NCI-H460 (cell line): ENCODE measurements at regions not wholly inside any gene's neighbourhood (a gene's known extent, or its start where the extent isn't known, plus 50 kb on each side); places are given as distances from the start of the nearest gene placed in this dataset.

Source experiments
- DNase-seq: peaks from one replicate; pipeline ENCODE4 v3.0.0-alpha.2; 2016; ENCODE audit warnings: low read depth; ENCODE audit errors: extremely low read depth

DNA sequence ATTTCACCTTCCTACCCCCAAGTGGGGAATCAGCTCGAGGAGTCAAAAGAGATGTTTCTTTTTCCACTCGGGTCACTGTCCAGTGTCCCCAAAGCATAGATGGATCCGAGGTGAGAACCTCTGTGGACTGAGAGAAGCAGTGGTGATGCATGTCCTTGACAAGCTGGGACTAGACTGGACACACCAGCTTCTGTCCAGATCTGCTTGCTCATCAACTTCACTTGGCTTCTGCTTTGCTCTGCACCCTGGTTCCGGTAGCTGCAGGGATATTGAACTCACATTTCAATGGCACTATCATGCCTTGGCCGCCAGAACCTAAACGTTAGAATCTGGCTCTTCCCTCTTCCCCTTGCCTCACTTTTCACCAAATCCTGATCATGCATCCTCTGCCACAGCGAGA, 50.3 kb upstream of the CXCL12 start:
- DNase-seq, result no peak

DNA sequence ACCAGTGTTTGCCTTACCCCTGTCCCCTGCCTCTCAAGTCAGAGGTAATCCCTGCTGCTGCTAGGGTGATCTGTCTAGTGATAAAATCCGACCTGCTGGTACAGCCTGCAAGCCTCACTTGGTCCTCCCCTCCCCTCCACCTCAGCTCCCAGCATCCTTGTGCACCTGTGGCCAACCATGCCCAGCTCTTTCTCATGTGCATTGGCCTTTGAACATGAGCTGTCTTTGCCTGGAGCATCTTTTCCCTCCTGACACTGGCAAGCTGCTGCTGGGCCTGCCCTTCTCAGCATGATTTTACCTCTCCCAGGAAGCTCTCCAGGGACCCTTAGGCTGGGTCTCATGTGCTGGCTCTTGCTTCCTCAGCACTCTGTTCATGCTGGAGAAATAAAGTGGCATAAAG, 51.3 kb upstream of the CXCL12 start:
- no peak for DNase-seq

DNA sequence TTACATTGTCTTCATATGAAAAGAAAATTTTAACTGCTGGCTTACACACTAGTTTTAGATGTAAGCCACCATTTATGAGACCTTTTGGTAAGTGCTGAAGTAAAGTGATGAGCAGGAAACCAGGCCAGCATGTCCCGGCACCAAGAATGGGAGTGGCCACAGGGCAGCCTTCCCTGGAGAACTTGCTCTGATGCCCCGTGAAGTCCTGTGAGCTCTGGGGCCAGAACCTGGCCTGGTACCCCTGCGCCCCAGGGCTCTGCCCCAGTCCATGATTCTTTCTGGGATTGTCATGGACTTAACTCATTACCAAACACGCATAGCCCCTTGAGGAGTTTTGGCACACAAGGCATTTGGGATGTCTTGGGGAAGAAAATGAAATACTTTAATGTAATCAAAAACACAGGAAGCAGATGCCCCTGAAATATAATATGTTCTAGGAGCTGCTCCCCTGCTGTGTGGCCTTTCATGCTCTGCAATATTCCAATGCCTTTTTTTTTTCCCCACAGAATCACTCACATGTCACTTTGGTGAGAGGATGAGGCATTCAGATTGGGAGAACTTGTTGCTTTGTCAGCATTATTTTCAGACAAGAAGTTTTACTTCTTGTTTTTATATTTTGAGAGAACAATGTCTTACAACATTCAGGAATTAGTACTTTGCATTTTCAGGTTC, 53.1 kb upstream of the CXCL12 start:
- no peak for DNase-seq

DNA sequence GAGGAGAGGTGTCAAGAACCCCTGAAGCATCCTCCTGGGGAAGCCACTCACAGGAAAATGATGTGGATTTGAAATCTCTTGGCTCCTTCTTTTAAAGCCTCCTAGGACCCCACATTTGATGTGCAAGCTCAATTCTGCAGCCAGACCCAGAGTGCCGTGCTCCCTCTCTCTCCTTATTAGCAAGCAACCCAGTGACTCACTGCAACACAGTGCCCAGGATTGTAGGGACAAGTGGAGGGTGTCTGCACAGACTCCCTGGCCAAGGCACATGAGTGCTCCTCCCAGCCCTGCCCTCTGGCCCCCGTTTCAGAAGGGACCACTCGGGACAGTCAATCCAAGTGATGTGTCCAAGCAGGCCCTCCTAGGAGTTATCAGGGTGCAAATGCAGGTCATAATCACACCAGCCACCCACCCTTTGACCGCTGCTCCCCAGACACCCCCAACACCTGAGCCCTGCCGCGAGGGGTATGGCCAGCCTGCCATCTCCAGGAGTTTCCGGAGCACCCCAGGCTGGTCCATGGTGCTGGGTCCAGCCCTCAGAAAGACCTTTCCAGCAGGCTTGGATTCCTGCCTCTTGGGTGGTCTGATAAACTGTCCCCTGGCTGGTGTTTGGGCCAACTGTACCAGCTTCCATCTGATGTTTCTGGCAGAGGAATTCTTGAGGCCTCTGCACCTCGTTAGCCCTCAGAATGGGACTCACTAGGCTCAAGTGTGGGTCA, 54.5 kb upstream of the CXCL12 start:
- DNase-seq, result no peak

DNA sequence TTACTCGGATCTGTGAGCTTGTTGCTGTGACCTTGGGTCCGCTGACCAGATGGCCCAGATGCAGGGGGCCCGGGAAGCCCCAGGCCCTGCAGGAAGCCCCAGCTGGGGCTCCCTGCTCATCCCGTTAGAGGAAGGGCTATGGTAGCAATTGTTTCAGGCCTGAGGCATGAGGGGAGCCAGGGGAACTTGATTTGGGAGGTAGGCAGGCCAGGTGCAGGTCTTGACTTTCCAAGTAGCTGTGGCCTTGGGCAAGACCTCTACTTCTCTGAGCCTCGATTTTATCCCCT, 55.0 kb upstream of the CXCL12 start:
- no peak for DNase-seq

DNA sequence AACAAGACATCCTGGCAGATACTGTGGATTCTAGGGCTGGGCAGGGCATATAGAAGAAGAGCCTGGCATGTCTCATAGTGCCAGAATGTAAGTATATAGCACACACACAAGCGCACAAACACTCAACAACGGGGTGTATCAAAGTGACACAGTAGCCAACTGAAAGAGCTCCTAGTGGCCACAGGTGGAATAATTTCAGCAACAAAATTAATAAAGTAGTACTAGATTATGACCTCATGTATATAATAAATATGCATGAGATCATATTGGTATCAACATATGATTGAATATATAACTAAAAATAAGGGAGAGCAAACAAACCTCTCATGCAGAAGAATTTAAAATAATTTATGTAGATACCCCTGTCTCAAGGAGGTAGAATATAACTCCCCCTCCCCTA, 72.4 kb upstream of the CXCL12 start:
- DNase-seq, result no peak

DNA sequence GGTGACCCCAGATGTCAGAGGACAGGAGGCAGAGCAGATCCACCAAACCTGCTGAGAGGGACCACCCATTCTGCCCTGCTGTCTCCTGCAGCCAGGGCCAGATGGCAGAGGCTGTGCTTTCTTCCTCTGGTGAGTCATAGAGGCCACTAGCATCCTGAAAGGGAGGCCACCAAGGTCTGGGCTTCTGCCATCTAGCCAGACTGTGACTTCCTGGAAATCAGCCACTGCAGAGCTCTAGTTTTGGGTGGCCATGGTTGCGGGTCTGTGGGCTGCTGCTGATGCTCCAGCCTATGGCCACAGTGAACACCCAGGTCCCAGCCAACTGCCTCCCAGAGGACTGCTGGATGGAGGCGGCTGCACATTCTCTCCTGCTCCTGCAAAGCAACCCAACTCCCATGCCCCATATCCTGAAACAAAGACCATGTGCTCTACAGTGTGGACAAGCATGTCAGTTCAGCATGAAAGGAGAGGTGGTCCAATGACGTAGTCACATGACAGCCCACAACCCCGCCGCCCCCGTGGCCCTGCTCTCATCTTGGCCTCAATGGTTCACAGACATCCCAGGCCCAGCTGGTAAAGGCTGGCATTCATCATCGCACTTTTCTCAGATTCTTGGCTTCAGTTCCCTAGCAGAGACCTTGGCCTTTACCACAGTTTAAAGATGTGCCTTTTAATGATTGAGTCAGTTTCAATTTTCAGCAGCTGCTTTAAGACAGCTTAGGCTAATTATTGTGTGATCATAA, 73.9 kb upstream of the CXCL12 start:
- DNase-seq, result no peak

DNA sequence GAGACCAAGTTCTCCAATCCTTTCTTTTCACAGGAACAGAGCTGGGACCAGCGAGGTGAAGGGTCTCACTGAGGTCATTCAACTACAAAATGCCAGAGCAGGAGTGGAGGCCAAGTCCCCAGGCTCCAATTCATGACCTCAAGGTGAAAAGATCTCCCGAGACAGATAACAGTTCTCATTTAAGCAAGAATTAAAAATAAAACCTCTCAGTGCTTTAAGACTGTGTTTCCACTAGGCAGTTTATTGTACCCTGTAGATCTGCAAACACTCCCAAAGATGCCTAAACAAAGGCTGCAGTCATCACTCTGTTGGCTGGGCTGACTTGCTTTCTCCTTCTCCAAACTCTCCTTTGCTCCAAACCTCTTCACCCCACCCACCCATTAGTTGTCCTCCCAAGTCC, 74.8 kb upstream of the CXCL12 start:
- DNase-seq, result no peak

DNA sequence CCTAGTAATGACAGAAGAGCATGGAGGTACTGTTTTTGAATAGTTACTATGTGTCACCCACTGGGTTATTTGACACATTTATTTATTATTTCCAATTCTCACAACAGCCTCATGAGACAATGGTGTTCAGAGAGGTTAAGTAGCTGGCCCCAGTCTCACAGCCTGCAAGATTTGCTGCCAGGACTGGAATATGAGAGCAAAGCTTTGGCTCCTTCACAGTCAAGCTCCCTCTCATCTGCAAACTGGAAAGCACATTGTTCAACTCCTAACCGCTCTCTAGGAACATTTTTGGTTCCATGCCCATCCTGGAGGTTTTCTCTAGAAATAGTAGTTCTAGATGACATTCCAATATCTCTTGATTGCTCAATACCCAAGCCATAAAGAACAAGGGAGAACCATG, 75.5 kb upstream of the CXCL12 start:
- DNase-seq, result no peak

DNA sequence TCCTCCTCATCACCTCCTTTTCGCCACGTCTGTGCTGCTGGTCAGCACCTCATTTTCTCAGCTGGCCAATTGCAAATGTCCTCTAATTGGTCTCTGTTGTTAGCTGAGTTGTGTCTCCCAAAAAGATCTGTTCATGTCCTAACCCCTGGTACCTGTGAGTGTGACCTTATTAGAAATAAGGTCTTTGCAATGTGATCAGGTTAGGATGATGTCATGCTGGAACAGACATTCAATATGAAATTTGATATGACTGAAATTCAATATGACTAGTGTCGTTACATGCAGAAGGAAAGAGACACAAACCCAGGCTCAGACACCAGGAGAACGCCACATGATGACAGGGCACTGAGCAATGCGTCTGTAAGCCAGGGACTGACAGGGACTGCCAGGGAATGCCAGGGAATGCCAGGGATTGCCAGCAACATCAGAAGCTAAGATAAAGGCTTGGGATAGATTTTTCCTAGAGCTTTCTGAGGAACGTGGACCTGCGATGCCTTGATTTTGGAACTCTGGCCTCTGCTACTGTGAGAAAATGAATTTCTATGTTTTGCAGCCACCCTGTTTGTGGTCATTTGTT, 77.5 kb upstream of the CXCL12 start:
- no peak for DNase-seq

DNA sequence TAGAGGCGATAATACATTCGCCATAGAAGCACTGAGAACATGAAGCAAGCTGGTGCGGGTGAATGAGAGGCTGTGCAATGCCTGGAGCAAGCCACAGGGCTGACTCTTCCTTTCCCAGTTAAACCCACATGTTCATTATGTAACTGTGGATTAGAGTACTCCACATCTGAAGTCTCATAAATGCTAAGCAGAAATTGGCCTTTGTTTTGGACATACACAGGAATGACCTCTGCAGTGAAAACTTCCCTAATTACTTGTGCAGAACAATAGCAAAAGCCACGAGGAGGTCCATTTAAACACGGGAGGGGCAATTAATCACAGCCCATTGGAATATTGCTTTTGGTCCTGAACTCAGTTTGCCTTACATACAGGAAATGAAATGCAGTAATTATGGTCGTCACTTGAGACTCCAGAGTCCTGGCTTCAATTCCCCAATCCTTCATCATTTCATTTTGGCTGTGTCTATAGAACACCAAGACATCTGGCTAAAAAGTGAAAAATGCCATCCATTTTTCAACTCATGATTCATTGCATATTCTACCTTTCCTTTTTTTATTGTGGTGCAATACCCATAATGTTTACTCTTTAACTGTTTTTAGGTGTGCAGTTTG, 78.7 kb upstream of the CXCL12 start:
- no peak for DNase-seq

DNA sequence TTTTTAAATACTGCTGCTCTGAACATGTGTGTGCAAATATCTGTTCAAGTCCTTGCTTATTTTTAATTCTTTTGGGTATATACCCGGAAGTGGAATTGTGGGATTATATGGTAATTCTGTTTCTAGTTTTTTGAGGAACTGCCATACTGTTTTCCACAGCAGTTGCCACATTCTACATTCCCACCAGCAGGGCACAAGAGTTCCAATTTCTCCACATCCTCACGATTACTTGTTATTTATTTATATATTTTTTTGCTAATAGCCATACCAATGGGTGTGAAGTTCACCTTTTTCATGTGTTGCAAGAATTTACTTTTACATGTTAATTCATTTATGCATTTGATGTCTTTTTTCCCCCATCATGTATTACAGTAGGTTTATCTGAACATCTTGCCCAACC, 79.6 kb upstream of the CXCL12 start:
- DNase-seq, result no peak

DNA sequence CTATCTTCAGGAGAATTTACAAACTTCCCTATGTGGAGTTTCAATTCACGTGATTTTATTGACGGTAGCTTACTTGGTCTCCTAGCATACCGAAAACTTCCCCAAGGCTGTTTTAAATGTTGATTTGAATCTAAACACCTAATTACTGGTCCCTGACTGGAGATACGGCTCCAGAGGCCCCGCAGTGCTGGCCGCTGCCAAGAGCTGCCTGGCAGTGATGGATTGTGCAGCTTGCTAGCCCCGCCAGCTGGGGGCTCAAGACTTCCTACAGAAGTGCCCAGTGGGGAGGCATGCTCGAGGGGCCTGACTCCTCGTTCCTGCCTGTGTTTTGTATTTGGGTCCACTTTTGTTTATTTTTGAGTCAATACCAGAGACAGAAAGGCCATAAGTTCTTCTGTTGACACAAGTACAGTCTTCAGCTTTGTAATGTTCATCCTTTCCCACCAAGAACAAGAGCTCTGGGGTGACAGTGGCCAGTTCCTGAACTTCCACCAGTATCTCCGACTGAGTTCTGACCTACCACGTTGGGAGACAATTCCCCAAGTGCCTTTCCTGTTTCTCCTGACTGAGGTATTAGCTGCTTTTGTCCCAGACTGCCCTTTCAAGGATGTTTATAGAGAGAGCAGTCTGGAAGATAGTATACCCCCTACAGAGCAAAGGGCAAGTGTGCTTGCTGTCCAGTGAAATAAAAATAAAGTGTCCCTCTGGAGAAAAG, 80.7 kb upstream of the CXCL12 start:
- no peak for DNase-seq

DNA sequence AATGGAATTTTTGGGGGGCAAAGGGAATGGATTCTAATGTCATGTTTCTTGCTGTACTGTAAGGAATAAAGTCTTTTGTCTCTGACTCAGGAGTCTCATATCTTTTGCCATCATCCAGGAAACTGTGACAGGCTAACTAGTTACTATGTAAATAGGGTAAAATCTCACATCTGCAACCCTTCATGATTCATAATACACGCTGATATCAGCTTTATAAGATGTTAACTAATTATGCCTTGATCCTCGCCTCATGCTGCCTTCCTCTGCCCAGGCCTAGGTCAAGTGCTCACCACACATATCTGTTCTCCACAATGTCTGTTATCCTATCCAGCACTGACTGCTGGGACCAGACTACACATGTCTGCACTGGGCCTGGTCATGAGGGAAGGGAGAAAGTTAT, 81.3 kb upstream of the CXCL12 start:
- no peak for DNase-seq

DNA sequence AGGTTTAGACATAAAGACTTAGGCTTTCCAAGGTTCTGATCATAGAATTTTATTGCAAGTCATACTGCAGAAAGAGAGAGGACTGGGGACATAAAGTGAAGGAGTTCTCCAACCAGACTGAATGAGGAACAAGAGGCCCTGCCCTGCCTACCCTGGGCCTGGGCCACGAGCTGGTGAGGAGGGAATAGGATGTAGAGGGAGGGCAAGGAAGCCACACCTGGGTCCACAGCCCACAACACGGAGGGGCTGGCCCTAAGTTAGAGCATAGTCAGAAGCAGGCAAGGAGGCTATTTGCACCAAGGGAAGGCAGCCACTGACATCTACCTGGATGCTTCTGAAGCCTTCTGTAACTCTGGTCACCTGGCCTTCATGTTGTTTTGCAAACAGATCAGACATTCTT, 82.2 kb upstream of the CXCL12 start:
- no peak for DNase-seq

DNA sequence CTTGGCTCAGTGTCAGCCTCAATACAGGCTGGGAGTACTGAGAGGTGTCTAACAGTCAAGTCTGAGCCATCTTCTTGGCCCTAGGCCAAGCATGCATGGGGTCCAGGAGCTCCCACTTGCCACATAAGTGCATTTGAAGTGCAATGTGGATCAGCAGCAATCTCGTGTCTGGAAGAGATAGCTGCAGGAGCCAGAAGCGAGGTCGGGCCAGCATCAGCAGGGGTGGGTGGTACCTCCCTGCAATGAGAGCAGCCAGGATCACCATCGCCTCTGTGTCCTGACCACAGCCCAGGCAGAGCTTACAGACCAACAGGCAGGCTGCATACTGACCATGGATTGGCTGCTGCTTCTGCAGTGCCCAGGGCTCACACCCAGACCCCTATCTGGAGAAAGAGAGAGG, 83.0 kb upstream of the CXCL12 start:
- no peak for DNase-seq

DNA sequence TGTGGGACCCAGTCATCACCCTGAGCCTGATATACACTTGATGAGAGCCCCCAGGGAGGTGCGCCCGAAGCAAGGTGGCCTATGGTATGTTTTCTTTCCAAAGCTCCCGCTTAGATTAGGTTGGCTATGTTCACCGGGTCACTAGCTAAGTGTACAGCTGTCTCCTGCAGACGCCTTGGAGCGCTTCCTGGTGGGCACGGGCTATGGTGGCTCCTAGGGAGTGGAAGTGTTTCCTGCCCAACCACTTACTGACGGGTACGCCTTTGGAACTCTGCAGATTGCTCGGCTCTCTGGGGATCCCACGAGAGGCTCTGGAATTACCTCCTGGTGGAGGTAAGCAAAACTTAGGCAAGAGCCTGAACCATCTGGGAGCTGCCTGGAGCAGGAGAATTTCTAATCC, 83.6 kb upstream of the CXCL12 start:
- no peak for DNase-seq

DNA sequence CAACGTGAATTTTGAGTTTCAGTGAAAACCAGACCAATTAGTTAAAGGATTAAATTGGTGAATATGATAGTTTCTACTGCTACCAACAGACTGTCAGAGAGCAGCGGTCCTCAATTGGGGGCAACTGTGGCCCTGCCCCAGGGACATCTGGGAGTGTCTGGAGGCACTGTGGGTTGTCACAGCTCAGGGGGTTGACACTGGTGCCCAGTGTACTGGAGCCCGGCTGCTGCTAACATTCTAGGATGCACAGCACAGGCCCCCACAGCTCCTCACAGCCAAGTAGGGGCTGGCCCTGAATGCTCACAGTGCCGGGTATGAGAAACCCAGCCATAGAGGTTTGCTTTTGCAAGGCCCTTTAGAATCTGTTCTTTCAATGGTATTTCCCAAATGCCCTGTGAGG, 84.1 kb upstream of the CXCL12 start:
- DNase-seq, result no peak

DNA sequence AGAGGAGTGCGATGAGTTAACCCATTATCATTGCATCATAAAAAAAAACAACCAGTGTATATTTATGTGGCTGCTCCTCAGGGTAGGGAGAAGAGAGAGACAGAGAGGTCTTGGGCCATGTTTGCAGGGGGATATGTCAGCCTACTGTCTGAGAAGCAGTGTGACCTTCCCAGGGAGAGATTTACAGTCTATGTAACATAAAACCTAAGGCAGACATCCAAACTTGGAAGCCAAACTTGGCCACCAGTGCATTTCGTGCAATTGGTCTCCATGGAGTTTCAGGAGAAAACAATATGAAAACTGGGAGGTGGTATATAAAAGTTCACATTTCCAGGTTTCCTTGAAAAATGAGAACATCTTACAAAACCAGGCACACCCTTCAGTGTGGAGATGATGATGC, 85.9 kb upstream of the CXCL12 start:
- no peak for DNase-seq

DNA sequence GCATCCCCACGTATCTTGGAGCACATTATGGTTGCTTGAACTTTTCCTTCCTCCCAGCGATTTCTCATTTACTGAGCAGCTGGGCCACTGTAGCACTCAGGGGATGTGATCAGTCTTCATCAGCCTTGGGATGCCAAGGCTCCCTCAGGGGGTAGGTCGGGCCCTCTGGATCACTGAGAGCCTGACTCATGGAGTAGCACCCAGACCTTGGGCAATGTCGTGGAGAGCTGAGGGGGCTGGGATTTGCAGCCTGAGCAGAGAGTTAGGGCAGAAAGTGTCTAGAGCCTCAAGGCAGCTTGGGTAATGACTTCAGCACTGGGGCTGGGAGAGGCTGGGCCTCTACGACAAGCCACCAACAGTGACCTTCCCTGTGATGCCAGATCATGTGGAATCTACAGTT, 86.5 kb upstream of the CXCL12 start:
- DNase-seq, result no peak

DNA sequence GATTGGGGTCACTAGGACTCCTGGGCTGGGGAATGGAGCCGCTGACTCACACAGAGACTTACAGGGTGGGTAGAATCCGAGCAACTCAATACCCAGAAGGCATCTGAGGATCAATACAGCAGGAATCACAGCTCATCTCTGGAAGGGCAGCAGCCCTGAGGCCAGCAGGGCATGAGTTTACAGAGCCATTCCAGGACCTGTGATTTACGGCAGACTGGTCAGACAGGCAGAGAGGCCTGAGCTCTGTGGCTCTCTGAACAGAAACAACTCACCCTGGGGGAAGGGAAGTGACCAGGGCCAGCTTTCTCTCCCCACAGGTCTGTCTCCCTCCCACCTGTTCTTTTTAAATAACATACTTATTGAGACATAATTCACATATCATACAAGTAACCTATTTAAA, 88.2 kb upstream of the CXCL12 start:
- DNase-seq, result no peak
